PC-3 (cell line): ENCODE measurements at regions not wholly inside any gene's neighbourhood (a gene's known extent, or its start where the extent isn't known, plus 50 kb on each side); places are given as distances from the start of the nearest gene placed in this dataset.
A peak's percentile ranks its signal among the peaks of the same experiment; 100 is the strongest.

Experiments used
- ATAC-seq: fragments of 200-7000 bp; cut with Tn5 transposase; 2 replicates; pipeline ENCODE4 v1.9.1; 2020; ENCODE audit warnings: mild to moderate bottlenecking, moderate library complexity
- BruUV-seq: library from RNA; stranded (reverse); fragments of 400-500 nt; replicated peaks from 2 replicates; lab custom pipeline; 2021; lab: Mats Ljungman, UMichigan
- CTCF ChIA-PET: fragments of 300-600 bp; sonication (Branson Sonifier 250); formaldehyde crosslinking; loops from one replicate; lab custom pipeline; 2022; ENCODE audit warnings: antibody characterized with exemption; lab: Charles Lee
- POLR2A ChIA-PET: fragments of 300-600 bp; sonication (Branson Sonifier 250); formaldehyde crosslinking; loops from one replicate; lab custom pipeline; 2022; ENCODE audit warnings: antibody characterized with exemption; ENCODE audit not compliant: unreplicated experiment; lab: Charles Lee
- DNase-seq: peaks from one replicate; pipeline ENCODE4 v3.0.0-alpha.2; 2015
- H2AFZ ChIP-seq: fragments of 300-600 bp; sonication (generic); 2 replicates; pipeline ENCODE4 v1.6.0; 2016; ENCODE audit warnings: antibody characterized with exemption, low read length
- H3F3A ChIP-seq: fragments of 300-600 bp; sonication (generic); one replicate; pipeline ENCODE4 v1.6.0; 2017; ENCODE audit warnings: antibody characterized with exemption, low read length, control low read depth, mild to moderate bottlenecking; ENCODE audit not compliant: unreplicated experiment
- H3K27ac ChIP-seq: fragments of 300-600 bp; sonication (generic); 2 replicates; pipeline ENCODE4 v1.5.1; 2016; ENCODE audit warnings: mild to moderate bottlenecking, low read length
- H3K27me3 ChIP-seq: fragments of 300-600 bp; sonication (generic); 2 replicates; pipeline ENCODE4 v1.6.1; 2016; ENCODE audit warnings: low read length, mixed read lengths
- H3K36me3 ChIP-seq: fragments of 300-600 bp; sonication (generic); 2 replicates; pipeline ENCODE4 v1.6.1; 2016; ENCODE audit warnings: low read depth, mixed run types, low read length, mixed read lengths
- H3K4me1 ChIP-seq: fragments of 300-600 bp; sonication (generic); 2 replicates; pipeline ENCODE4 v1.5.1; 2016; ENCODE audit warnings: low read length; ENCODE audit not compliant: insufficient read depth
- H3K4me2 ChIP-seq: fragments of 300-600 bp; sonication (generic); 2 replicates; pipeline ENCODE4 v1.6.0; 2016; ENCODE audit warnings: low read length
- H3K4me3 ChIP-seq: fragments of 300-600 bp; sonication (generic); 2 replicates; pipeline ENCODE4 v1.5.1; 2016; ENCODE audit warnings: mild to moderate bottlenecking, low read length, mixed read lengths
- H3K79me2 ChIP-seq: fragments of 300-600 bp; sonication (generic); 2 replicates; pipeline ENCODE4 v1.6.1; 2017; ENCODE audit warnings: low read length, mixed read lengths
- H3K9ac ChIP-seq: fragments of 300-600 bp; sonication (generic); 2 replicates; pipeline ENCODE4 v1.6.0; 2016; ENCODE audit warnings: mild to moderate bottlenecking, low read length
- H3K9me2 ChIP-seq: fragments of 300-600 bp; sonication (generic); replicated peaks from 2 replicates; pipeline ENCODE4 v1.6.1; 2016; ENCODE audit warnings: mixed run types, low read length, mixed read lengths
- H3K9me3 ChIP-seq: fragments of 300-600 bp; sonication (generic); 2 replicates; pipeline ENCODE4 v1.6.1; 2016; ENCODE audit warnings: low read length, mixed read lengths
- H4K20me1 ChIP-seq: fragments of 300-600 bp; sonication (generic); 2 replicates; pipeline ENCODE4 v1.6.1; 2016; ENCODE audit warnings: low read length, mixed read lengths
- CTCF ChIP-seq: fragments of 300-600 bp; sonication (generic); conservative IDR thresholded peaks from 2 replicates; pipeline ENCODE4 v1.5.1; 2017; ENCODE audit warnings: antibody characterized with exemption, low read depth, mild to moderate bottlenecking, low read length
- EZH2 ChIP-seq: fragments of 300-600 bp; sonication (generic); IDR thresholded peaks from one replicate; pipeline ENCODE4 v1.6.1; 2017; ENCODE audit warnings: antibody characterized with exemption, mild to moderate bottlenecking, low read length; ENCODE audit not compliant: unreplicated experiment
- EZH2phosphoT487 ChIP-seq: fragments of 300-600 bp; sonication (generic); IDR thresholded peaks from 2 replicates; pipeline ENCODE4 v1.6.1; 2018; ENCODE audit warnings: mild to moderate bottlenecking, antibody characterized with exemption, low read length, borderline replicate concordance
- intact Hi-C: fragments of 100-400 bp; cut with micrococcal nuclease; formaldehyde crosslinking; loops from 2 replicates; pipeline ENCODE4 v1.9.0; 2023

DNA sequence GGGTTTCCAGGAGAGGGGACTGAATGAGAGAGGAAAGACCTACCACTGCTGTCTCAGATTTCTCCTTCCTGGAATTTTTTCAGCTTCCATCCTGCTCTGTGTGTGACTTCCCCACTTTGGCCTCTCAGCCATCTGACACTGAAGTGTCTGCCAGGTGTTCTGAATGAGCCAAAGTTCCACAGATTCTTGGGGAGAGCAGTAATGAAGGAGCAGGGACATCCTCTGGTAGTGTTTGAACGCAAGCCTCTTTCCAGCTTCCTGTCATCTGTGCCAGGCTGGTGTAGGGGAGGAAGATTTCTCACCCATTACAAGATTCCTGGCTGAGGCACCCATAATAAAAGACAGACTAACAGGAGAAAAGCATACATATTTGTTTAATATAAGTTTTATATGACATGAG lies 141.7 kb upstream of the NRXN3 start:
- H3K79me2 ChIP-seq = no peaks in the 10 kb centered on the region
- POLR2A ChIA-PET = no interaction called here
- no peaks in the 10 kb centered on the region for H3K9me2 ChIP-seq
- no peak overlapping the region for H2AFZ ChIP-seq
- no peak overlapping the region for H3K27ac ChIP-seq
- DNase-seq = no peak
- no peaks in the 10 kb centered on the region for H3K9me3 ChIP-seq
- no peaks in the 10 kb centered on the region for H3F3A ChIP-seq
- peaks cover 23% of the 10 kb centered on the region for H3K27me3 ChIP-seq
- no peaks in the 10 kb centered on the region for H3K36me3 ChIP-seq
- no peak for ATAC-seq
- H3K4me2 ChIP-seq = no peak overlapping the region
- intact Hi-C loops = no loop called here
- H4K20me1 ChIP-seq = no peaks in the 10 kb centered on the region
- TF ChIP-seq EZH2 (no peak), CTCF (no peak), EZH2phosphoT487 (no peak)
- no peak overlapping the region for H3K4me3 ChIP-seq
- CTCF ChIA-PET = interaction anchor here (0.6 kb wide), 1 partner anchor 156 kb away, joined by 7 read pairs; no protein-coding TSS in a partner anchor
- H3K4me1 ChIP-seq = no peaks in the 10 kb centered on the region
- H3K9ac ChIP-seq = no peak overlapping the region
- no TSS peak for BruUV-seq

DNA sequence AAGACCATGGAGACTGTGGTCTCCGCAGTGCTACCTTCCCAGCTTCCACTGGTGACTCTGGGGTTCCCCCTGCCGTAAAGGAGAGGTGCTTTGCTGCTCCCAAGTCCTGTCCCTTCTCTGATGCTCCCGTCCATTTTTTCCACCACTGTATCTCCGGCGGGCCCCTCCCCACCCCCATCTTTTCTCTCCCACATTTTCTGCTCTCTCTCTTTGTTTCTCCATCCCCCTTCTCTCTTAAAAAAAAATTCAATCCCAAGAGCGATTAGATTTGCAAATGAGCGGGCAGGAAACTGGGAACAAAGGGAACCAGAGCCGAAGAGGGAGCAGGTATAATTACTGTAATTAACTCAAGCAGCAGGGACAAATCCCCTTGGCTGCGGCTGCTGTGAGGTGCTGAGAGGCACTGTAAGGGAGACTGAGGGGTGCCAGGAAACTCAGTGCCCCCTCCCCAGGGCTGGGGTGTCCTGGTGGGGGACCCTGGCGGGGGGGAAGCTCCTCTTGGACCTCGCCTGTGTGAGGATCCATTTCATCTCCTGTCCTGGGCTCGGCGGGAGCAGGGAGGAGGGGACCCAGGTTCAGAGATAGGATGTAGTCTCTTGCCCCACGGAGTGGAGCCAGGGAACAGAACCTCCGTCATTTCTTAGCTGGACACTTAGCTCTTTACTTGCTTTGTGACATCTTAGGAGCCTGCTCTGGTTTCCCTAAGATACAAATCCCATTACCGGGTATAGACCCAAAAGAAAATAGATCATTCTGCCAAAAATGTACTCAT lies 140.4 kb upstream of the NRXN3 start:
- no peaks in the 10 kb centered on the region for H3K36me3 ChIP-seq
- TF ChIP-seq EZH2phosphoT487 = no peak
- TF ChIP-seq CTCF = 0 out of 2 replicates have a peak, but pooled peaks have one; percentile 13
- no TSS peak for BruUV-seq
- H3K9me2 ChIP-seq = no peaks in the 10 kb centered on the region
- H3K79me2 ChIP-seq = no peaks in the 10 kb centered on the region
- ATAC-seq (no peak), DNase-seq (no peak)
- H3K4me1 ChIP-seq = no peaks in the 10 kb centered on the region
- no peak overlapping the region for H3K4me3 ChIP-seq
- no peak overlapping the region for H3K4me2 ChIP-seq
- CTCF ChIA-PET = no interaction called here
- POLR2A ChIA-PET = no interaction called here
- H3K9me3 ChIP-seq = no peaks in the 10 kb centered on the region
- intact Hi-C loops = no loop called here
- H3K27ac ChIP-seq = no peak overlapping the region
- H3K9ac ChIP-seq = no peak overlapping the region
- peaks cover 29% of the 10 kb centered on the region for H3K27me3 ChIP-seq
- no peak overlapping the region for H2AFZ ChIP-seq
- H4K20me1 ChIP-seq = no peaks in the 10 kb centered on the region
- no peaks in the 10 kb centered on the region for H3F3A ChIP-seq

DNA sequence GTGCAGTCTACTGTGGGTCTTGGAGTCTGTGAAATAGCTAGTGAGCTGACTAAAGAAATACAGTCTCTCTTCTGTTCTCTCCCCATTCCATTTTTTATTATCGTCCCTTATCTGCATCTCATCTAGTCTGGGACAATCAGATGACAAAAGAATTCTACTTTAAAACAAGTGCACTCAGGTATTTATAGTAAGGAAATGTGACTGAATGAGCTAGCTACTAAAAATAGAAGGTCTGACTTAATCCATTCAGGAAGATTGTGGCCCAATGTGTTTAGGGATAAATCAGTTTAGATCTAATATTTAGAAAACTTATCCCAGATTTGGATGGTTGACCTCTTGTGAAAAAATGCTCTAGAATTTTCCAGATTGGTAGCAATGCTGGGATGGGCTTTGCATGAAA lies 126.8 kb upstream of the NRXN3 start:
- ChIA-PET POLR2A (no interaction called here), CTCF (no interaction called here)
- no peak overlapping the region for H3K9ac ChIP-seq
- H3K27me3 ChIP-seq = peaks cover 12% of the 10 kb centered on the region; the same call in 1 of the 2 replicates
- H4K20me1 ChIP-seq = no peaks in the 10 kb centered on the region
- no peak for TF ChIP-seq EZH2
- TF ChIP-seq CTCF = no peak
- TF ChIP-seq EZH2phosphoT487 = no peak
- H3K9me2 ChIP-seq = no peaks in the 10 kb centered on the region
- H3K79me2 ChIP-seq = no peaks in the 10 kb centered on the region
- H3K4me3 ChIP-seq = no peak overlapping the region
- no peaks in the 10 kb centered on the region for H3K36me3 ChIP-seq
- no peaks in the 10 kb centered on the region for H3K4me1 ChIP-seq
- BruUV-seq = no TSS peak
- no peak for DNase-seq
- no peaks in the 10 kb centered on the region for H3F3A ChIP-seq
- no peak overlapping the region for H2AFZ ChIP-seq
- H3K4me2 ChIP-seq = no peak overlapping the region
- H3K27ac ChIP-seq = no peak overlapping the region
- intact Hi-C loops = no loop called here
- H3K9me3 ChIP-seq = 0 out of 2 replicates have a peak, but pooled peaks cover 4% of the 10 kb centered on the region
- no peak for ATAC-seq
